ENCODE measurements at regions not wholly inside any gene's neighbourhood (a gene's known extent, or its start where the extent isn't known, plus 50 kb on each side); places are given as distances from the start of the nearest gene placed in this dataset.

- DNase-seq: no peak
These were observed 425.8 kb upstream of the CDH5 start for GRCh38 chr16:65940711-65941110.

DNA sequence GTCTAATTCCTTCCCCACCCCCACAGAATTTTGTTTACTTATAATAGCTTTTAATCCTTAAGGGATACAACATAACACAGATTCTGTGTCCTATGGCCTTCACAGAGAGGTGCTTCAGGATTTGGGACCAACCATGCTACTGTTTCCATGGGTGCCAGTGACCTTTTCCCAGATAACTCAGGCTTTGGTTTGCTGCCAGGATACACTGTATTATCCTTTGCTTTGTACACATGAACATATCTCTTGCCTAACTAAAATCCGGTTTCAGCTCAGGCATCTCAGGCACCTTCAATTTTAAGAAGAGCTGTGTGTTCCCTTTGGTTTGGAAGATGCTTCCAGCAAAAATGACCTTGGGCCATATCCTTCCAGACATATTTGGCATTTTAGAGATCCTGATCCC lies 428.4 kb upstream of the CDH5 start:
- DNase-seq: no peak

DNA sequence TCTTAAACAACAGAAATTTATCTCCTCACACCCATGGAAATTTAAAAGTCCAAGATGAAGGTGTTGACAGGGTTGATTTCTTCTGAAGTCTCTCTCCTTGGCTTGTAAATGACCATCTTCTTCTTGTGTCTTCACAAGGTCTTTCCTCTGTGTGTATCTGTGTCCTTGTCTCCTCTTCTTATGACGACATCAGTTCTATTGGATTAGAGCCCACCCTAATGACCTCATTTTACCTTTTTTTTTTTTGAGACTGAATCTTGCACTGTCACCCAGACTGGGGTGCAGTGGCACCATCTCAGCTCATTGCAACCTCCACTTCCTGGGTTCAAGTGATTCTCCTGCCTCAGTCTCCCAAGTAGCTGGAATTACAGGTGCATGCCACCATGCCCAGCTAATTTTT lies 429.0 kb upstream of the CDH5 start:
- DNase-seq: no peak

GRCh38 chr16:65936096-65936495 lies 430.4 kb upstream of the CDH5 start:
- no peak for DNase-seq

GRCh38 chr16:65934443-65934842 lies 432.0 kb upstream of the CDH5 start:
- no peak for DNase-seq

DNA sequence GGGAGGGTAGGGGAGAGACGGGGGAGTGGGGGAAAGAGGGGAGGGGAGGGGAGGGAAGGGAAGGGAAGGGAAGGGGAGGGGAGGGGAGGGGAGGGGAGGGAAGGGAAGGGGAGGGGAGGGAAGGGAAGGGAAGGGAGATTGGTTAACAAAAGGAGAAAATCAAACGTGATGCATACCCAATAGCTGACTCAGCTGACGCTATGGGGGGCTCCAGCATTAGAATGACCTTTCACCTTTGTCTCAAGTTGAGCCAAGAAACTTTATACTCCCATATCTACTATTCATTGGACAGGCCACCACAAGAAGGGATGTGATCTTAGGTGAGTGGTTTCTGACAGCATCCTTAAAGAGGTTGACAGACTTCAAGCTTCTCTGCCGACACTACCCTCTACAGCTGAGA lies 432.8 kb upstream of the CDH5 start:
- no peak for DNase-seq

- no peak for DNase-seq
These were observed 434.0 kb upstream of the CDH5 start for GRCh38 chr16:65932350-65933072.

GRCh38 chr16:65922923-65923322 lies 443.6 kb upstream of the CDH5 start:
- DNase-seq: no peak

- DNase-seq: no peak
These were observed 446.5 kb upstream of the CDH5 start for GRCh38 chr16:65919986-65920376.

DNA sequence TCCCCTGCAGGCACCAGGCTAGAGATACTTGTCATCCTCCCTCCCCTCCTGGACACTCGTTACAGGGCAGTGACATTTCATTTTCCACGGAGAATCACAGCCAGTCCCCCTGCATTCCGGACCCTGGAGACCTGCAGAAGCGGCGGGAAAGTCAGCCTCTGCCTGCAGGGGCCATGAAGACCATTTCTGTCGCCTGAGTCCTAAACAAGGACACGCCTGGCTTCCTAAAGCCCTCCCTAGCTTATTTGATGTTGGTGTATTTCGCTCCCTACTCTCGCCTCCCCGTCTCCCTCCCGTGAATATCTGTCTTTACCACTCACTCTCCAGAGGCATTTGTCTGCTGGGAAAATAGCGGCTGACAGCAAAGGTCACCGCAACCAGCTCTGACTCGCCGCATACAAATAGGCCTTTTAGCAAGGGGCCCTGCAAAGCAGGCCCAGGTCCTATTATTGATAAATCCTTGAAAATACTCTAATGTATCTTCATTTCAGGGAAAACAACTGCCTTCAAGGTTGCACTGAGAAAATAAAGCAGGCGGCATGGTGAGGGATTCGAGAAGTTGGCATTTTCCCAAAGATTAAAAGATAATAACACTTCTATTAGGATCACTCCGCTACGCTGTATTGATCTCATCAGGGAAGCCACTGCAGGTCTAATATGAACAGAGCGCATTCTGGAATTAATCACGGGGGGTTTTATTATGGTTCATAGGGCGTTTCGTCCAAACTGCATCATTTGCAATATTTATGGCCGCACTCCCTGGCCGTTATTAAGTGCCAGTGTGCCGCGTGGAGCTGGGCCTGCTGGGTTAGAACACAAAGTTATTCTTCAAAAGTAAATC lies 447.1 kb upstream of the CDH5 start:
- peak; percentile 2 for DNase-seq

- DNase-seq: no peak
These were observed 449.0 kb upstream of the CDH5 start for GRCh38 chr16:65917466-65917865.

DNA sequence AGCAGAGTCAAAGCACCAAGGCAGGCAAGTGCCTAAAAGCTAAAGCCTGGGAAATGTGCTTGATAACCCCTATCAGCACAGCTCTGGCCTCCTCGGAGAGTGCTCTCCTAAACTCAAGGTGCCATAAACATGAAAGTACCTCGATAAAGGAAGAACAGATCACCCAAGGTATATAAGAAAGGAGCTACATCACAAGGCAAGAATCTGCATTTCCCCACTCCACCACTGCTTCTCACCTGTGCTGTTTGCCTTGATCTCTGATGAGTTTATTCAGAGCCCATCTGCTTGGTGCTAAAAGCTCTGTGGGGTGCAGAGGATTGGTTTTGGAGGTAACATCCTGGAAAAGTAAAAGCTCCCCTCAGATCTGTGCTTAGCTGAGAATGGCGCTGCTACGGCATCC lies 449.5 kb upstream of the CDH5 start:
- no peak for DNase-seq

DNA sequence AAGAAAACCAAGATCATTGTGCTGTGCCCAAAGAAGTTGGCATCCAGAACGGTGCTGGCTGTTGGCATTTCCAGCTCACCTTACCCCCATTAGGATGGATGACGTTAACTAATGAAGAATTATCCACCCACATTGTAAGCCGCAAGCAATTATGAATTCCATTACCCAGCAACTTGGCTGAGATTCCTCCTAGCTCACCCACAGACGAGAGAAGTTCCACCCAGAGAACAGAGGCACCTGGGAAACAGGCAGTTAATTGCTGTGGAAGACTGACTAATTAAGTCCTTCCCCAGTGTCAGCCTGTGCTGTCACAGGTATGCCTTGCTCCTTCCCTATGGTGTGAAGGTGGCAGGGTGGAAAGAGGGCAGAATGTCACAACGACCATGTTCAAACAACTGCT lies 456.2 kb upstream of the CDH5 start:
- DNase-seq: no peak

GRCh38 chr16:65909310-65910050 lies 457.0 kb upstream of the CDH5 start:
- peak; percentile 44 for DNase-seq

DNA sequence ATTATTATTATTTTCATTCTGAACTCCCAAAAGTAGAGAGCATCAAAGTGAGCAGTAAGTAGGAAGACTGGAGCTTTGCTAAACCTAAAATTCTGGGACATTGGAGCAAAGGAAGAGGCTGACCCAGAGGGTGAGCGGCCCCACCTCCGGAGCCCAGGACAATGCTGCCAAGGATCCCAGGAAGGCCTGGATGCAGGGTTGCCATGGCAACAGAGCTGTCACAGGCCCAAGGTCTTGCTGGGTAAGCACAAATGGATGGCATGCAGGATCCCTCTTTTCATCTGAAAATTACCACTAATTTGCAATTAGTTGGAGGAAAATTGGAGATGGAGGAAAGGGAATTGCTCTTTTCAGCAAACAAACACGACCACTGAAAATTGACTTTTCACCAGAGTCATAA lies 457.9 kb upstream of the CDH5 start:
- no peak for DNase-seq

DNA sequence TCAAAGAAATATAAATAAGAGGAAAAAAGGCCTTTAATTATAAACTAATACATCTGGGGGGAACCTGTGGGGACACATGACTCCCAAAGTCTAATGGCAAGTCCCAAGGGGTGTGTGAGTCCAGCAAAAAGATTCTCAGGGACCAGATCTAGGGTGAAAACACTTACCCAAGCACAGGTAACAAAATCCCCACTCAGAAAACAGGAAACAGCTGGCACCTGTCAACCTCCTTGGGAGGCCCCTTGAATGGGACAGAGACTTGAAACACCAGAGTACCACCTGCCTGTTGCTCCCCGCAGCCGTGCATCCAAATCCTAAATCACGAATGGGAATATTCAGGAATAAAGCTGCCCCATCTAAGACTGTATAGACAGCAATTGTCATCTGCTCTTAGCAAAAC lies 461.2 kb upstream of the CDH5 start:
- no peak for DNase-seq

DNA sequence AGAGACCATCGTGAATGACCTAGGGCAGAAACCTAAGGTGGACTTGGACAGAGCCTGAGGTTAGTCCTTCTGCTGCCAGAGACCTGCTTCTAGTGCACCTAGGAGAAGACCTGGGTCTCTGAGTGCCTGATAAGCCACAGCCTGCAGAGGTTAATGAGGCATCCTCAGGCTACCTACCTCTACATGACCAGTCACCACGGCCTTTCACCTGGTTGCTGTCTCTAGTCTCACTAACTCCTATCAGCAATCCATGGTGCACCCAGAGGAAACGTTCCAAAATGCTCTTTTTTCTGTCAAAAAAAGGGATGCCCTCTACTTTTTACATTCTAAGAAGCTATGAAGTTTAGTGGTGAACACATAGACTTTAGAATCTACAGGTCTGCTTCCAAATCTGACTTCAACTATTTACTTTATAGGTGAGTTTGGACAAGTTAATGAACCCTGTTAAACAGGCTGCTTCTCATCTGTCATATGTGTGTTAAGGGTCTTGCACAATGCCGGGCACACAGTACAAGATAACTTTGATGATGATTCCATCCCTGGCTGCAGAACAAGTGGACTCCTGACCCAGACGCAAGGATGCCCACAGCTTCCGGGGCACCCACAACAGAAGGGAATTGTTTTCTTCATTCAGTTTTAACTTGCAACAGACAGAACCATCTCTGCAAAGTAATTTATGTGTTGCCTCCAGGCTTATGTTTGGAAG lies 469.9 kb upstream of the CDH5 start:
- no peak for DNase-seq

- DNase-seq: no peak
These were observed 470.6 kb upstream of the CDH5 start for GRCh38 chr16:65895906-65896305.

- no peak for DNase-seq
These were observed 471.0 kb upstream of the CDH5 start for GRCh38 chr16:65895486-65895885.

GRCh38 chr16:65890203-65890602 lies 476.3 kb upstream of the CDH5 start:
- DNase-seq: no peak

DNA sequence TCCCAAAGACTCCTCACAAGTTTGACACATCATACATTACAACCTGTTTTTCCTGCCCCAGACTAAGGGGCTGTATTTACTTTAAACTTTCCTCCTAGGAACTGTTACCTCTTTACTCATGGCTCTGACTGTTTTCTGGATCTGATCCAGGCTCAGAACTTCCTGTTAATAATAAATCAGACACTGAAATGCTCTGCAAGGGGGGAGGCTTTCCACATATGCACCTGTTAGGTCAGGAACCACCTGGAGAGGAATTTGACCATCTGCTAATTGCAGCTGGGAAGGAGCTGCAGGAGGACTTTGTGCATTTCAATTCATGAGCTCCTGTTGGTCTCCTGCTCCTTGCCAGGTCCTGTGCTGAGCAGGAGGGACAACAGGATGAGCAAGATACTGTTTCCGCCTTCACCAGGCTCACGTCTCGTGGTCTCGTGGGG lies 476.9 kb upstream of the CDH5 start:
- DNase-seq: peak; percentile 29

DNA sequence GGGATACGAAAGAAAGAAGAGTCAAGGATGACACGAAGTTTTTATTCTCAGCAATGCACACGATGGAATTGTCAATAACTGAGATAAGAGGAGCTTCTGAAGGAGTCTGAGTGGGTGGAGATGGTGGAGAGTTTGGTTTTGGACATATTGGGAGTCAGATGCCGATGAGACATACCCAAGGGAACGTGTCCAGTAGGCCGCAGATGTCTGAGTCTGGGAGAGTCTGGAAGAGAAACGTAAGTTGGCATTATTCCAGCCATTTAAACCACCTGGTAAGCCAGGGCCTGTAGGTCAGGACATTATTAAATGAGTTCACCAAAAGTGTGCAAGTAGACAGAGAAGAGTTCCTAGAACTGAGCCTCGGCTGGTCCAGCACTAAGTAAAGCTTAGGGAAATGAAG lies 478.3 kb upstream of the CDH5 start:
- DNase-seq: no peak

- peak; percentile 69 for DNase-seq
These were observed 482.5 kb upstream of the CDH5 start for GRCh38 chr16:65884018-65884417.

Measured in fibroblast of skin of right biceps (primary cell).